RCC 7860 (cell line): ENCODE measurements at regions not wholly inside any gene's neighbourhood (a gene's known extent, or its start where the extent isn't known, plus 50 kb on each side); places are given as distances from the start of the nearest gene placed in this dataset.
"Not testable (repeated sequence)": the region's sequence is repeated elsewhere in the genome, so short reads cannot be mapped to it uniquely, and the experiment has no call there.

Source experiments
- DNase-seq: peaks from one replicate; pipeline ENCODE4 v3.0.0-alpha.2; 2015; ENCODE audit warnings: low spot score
- FAIRE-seq: peaks from 2 replicates; lab custom pipeline; 2012; peaks lifted over from hg19 to GRCh38; lab: Jason Lieb, UNC

DNA sequence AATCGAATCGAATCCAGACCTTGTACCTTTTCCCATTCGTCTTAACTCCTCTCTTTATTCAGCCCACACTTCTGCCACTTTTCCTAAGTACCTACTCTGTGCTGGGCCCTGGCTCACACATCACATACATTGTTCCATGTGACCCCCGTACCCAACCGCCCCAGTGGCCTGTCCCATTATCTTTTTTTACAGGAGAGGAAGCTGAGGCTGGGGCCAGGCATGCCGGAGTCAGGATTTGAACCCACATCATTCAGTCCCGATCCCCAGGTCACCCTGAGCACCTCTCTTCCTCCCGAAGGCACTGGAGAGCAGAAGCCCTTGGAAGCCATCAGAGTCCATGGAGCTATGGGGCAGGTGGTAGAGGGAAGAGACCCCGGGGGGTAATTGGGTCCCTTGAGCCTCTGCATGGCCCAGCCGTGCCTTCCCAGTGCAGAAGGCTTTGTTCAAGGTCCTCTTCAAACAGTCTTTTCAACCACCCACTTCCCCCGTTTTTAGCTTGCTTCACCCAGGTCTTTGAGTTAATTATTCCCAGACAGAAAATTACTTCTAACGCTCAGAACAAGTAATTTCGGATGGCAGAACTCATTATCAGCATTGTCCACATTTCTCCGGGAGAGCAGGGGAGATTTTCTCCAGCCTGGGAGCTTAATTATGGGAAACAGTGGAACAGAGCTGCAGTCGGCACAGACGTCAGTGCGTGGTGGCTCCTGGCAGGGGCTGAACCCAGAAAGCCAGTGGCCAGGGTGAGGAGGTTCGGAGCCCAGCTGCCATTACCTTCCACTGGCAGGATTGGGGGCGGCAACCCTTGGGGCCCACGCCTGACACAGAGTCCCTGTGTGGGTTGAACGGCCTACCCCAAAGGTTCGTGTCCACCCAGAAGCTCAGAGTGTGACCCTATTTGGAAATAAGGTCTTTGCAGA lies 82.4 kb upstream of the RTL6 start:
- no peak for FAIRE-seq
- no peak for DNase-seq

DNA sequence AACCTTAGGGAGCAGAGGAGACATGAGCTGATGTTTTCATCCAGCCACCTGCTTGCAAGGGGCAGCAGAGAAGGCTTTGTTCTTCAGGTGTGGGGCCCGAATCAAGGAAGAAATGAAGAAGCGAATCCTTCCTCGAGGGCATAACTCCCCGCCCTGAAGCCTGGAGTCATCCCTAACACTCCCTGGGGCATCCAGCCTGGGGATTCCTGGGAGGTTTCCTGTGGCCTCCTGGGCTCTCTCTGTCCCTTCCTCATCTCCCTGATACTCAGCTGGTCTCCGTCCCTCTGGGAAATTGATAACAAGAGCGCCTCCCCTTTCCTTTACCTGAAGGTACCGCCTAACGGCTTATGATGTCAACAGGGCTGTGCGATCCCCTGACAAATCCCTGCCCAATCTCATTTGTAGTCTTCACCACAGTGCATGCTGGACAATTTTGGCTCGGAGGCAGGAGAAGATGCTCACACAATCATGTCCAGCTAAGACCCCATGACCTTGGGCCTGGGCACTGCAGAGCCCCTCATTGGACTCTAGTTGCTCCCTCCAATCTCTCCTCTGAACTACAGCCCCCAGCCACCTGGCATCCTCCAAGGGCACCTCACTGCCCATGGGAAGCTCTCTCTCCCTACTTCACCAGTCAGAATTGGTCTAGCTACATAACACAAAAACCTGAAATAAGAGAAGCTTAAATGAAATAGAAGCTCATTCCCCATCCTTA lies 80.6 kb upstream of the RTL6 start:
- no peak for FAIRE-seq
- DNase-seq, result no peak

DNA sequence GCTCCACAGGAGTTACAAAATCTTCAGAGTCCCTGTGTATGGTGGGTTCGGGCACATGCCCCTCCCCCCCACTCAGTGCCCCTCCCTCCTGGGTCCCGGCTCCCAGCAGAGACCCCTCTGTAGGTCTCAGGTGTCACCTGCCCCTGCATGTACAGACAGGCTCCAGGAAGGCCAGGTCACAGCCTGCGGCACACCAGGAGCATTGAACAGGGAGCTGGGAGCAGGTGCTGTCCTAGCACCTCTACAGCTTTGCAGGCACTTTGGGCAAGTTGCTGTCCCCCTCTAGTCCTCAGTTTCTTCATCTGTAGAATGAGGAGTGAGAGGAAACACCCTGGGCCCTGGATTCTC lies 80.1 kb upstream of the RTL6 start:
- DNase-seq, result no peak
- no peak for FAIRE-seq

- FAIRE-seq (no peak), DNase-seq (no peak)
Measured at GRCh38 chr22:44577391-44578109, 79.5 kb upstream of the RTL6 start.

GRCh38 chr22:44576311-44577260 lies 78.6 kb upstream of the RTL6 start:
- DNase-seq, result no peak
- no peak for FAIRE-seq

- FAIRE-seq (no peak), DNase-seq (no peak)
Measured at GRCh38 chr22:44575381-44576268, 77.6 kb upstream of the RTL6 start.

- FAIRE-seq (no peak), DNase-seq (no peak)
Measured at GRCh38 chr22:44574640-44575380, 76.8 kb upstream of the RTL6 start.

DNA sequence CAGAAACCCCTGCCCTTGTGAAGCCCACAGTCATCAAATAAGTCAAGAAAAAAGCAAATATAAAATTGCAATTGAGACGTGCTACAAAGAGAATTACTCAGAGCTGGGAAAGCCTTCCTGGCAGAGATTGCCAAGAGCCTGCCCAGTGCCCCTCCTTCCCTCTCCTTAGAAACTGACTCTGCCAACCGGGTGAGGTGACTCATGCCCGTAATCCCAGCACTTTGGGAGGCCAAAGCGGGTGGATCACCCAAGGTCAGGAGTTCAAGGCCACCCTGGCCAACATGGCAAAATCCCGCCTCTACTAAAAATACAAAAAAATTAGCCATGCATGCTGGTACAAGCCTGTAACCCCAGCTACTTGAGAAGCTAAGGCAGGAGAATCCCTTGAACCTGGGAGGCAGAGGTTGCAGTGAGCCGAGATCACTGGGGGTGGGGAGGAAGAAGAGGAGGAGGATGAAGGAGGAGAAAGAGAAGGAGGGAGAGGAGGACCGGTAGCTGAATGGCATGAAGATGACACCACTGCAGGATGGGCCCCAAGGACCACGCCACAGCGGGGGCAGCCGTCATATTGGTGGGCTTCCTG lies 76.1 kb upstream of the RTL6 start:
- DNase-seq (peak; percentile 81), FAIRE-seq (peak; percentile 90)

- FAIRE-seq, result no peak
- DNase-seq, result no peak
Measured at GRCh38 chr22:44573451-44573850, 75.4 kb upstream of the RTL6 start.

GRCh38 chr22:44572414-44573207 lies 74.6 kb upstream of the RTL6 start:
- FAIRE-seq (no peak), DNase-seq (no peak)

DNA sequence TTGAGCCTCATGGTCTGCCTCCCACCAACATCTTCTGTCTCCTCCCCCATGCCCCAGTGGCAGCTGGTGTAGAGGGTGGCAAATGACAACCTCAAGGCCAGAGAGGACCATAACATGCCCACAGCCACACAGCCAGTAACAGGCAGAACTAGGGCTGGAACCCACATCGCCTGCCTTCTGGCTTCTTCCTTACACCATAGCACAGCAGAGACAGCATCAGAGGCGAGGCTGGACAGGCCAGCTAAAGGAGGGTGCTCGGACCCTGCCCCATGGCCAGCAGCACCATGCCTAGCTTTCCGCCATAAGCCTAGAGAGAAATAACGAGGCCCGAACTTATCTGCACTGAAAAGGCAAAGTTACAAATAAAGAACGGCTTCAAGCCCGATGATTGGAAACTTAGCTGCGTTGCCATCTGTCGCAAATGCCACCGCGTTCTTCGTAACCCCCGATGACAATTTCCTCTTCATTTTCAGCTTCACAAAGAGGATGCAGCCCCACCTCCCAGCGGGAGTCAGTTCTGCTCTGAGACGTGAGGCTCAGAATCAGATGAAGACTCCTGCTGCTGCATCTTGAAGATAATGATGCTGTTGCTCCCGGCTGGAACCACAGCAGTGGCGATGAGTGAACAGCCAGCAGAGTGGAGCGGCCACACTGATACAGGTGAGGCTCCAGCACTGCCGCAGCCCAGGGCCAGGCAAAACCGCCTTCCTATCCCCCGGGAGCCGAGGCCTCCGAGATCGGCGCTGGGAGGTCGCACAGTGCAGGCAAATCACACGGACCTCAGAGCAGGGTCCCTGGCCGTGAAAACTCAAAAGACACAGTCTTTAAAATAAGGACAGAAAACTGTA lies 73.8 kb upstream of the RTL6 start:
- no peak for DNase-seq
- no peak for FAIRE-seq

DNA sequence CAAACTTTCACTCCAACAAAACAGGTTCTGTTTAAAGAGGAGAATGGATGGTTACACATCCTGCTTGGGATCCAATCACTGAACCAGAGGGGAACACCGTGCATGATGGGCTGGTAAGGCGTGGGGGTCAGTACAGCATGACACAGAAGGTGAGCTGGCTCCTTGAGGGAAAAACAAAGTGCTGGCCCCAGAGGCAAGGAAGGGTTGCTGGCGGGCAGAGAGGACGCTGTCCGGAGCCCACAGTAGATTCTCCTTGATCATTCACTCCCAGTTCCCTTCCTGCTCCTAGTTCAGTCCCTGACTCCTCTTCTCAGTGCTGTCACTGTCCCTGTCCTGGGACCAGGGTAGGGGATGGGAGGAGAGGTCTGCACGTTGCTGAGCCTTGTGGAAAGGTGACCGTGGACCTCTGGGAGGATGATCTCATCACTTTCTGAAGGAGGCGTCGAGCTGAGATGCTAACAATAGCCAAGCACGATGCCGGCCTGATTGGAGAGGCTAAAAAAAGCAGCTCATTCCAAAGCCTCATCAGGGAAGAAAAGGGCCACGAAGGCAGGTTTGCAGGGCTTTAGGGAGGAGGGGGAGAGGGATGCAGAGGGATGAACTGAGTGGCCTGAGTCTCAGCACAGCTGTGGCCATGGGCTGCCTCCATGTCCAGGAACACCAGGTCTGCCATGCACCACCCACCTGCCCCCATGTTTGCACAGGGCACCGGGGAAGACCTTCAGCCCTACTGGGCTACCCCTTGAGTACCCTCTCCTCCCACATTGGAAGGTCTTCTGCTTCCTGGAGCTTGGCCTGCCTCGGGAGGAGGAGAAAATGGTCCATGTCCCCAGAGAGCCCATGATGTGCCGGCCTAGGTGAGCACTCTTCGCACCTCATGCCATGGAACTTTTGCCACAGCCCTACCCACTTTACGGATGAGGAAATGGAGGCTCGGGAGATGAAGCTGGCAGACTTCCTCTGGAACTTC lies 72.7 kb upstream of the RTL6 start:
- no peak for DNase-seq
- no peak for FAIRE-seq

DNA sequence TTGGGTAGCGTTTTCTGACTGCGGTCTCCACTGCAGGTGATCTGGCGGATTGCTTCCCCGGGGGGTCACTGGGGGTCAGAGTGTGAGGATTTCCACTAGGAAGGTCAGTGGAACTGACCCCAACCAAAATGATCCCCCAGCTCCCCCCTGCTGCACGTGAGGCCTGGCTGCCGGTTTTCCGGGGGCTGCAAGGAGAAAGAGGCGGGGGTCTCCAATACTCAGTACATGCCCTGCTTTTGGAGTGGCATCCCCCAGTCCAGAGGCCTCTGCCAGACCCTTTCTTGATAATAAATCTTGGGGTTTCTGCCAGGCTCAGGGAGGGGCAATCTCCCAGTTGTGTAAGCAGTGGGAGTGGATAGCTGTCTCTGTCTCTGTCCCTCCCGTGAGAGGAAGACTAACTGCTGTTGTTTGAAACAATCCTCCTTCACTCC lies 71.5 kb upstream of the RTL6 start:
- FAIRE-seq (no peak), DNase-seq (no peak)

GRCh38 chr22:44567846-44568493 lies 69.9 kb upstream of the RTL6 start:
- DNase-seq, result no peak
- FAIRE-seq, result no peak

DNA sequence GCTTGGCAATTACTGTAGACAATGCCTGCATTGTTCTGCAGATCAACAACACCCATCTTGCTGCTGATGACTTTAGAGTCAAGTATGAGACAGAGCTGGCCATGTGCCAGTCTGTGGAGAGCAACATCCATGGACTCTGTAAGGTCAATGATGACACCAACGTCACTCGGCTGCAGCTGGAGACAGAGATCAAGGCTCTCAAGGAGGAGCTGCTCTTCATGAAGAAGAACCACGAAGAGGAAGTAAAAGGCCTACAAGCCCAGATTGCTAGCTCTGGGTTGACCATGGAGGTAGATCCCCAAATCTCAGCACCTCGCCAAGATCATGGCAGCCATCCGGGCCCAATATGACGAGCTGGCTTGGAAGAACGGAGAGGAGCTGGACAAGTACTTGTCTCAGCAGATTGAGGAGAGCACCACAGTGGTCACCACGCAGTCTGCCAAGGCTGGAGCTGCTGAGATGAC lies 69.4 kb upstream of the RTL6 start:
- not testable (repeated sequence) for DNase-seq, FAIRE-seq
